PC-3 (cell line): ENCODE measurements at regions not wholly inside any gene's neighbourhood (a gene's known extent, or its start where the extent isn't known, plus 50 kb on each side); places are given as distances from the start of the nearest gene placed in this dataset.

ENCODE experiments used
- ATAC-seq: fragments of 200-7000 bp; cut with Tn5 transposase; 2 replicates; pipeline ENCODE4 v1.9.1; 2020; ENCODE audit warnings: mild to moderate bottlenecking, moderate library complexity
- BruUV-seq: library from RNA; stranded (reverse); fragments of 400-500 nt; replicated peaks from 2 replicates; lab custom pipeline; 2021; lab: Mats Ljungman, UMichigan
- CTCF ChIA-PET: fragments of 300-600 bp; sonication (Branson Sonifier 250); formaldehyde crosslinking; loops from one replicate; lab custom pipeline; 2022; ENCODE audit warnings: antibody characterized with exemption; lab: Charles Lee
- POLR2A ChIA-PET: fragments of 300-600 bp; sonication (Branson Sonifier 250); formaldehyde crosslinking; loops from one replicate; lab custom pipeline; 2022; ENCODE audit warnings: antibody characterized with exemption; ENCODE audit not compliant: unreplicated experiment; lab: Charles Lee
- DNase-seq: peaks from one replicate; pipeline ENCODE4 v3.0.0-alpha.2; 2015
- H2AFZ ChIP-seq: fragments of 300-600 bp; sonication (generic); 2 replicates; pipeline ENCODE4 v1.6.0; 2016; ENCODE audit warnings: antibody characterized with exemption, low read length
- H3F3A ChIP-seq: fragments of 300-600 bp; sonication (generic); one replicate; pipeline ENCODE4 v1.6.0; 2017; ENCODE audit warnings: antibody characterized with exemption, low read length, control low read depth, mild to moderate bottlenecking; ENCODE audit not compliant: unreplicated experiment
- H3K27ac ChIP-seq: fragments of 300-600 bp; sonication (generic); 2 replicates; pipeline ENCODE4 v1.5.1; 2016; ENCODE audit warnings: mild to moderate bottlenecking, low read length
- H3K27me3 ChIP-seq: fragments of 300-600 bp; sonication (generic); 2 replicates; pipeline ENCODE4 v1.6.1; 2016; ENCODE audit warnings: low read length, mixed read lengths
- H3K36me3 ChIP-seq: fragments of 300-600 bp; sonication (generic); 2 replicates; pipeline ENCODE4 v1.6.1; 2016; ENCODE audit warnings: low read depth, mixed run types, low read length, mixed read lengths
- H3K4me1 ChIP-seq: fragments of 300-600 bp; sonication (generic); 2 replicates; pipeline ENCODE4 v1.5.1; 2016; ENCODE audit warnings: low read length; ENCODE audit not compliant: insufficient read depth
- H3K4me2 ChIP-seq: fragments of 300-600 bp; sonication (generic); 2 replicates; pipeline ENCODE4 v1.6.0; 2016; ENCODE audit warnings: low read length
- H3K4me3 ChIP-seq: fragments of 300-600 bp; sonication (generic); 2 replicates; pipeline ENCODE4 v1.5.1; 2016; ENCODE audit warnings: mild to moderate bottlenecking, low read length, mixed read lengths
- H3K79me2 ChIP-seq: fragments of 300-600 bp; sonication (generic); 2 replicates; pipeline ENCODE4 v1.6.1; 2017; ENCODE audit warnings: low read length, mixed read lengths
- H3K9ac ChIP-seq: fragments of 300-600 bp; sonication (generic); 2 replicates; pipeline ENCODE4 v1.6.0; 2016; ENCODE audit warnings: mild to moderate bottlenecking, low read length
- H3K9me2 ChIP-seq: fragments of 300-600 bp; sonication (generic); replicated peaks from 2 replicates; pipeline ENCODE4 v1.6.1; 2016; ENCODE audit warnings: mixed run types, low read length, mixed read lengths
- H3K9me3 ChIP-seq: fragments of 300-600 bp; sonication (generic); 2 replicates; pipeline ENCODE4 v1.6.1; 2016; ENCODE audit warnings: low read length, mixed read lengths
- H4K20me1 ChIP-seq: fragments of 300-600 bp; sonication (generic); 2 replicates; pipeline ENCODE4 v1.6.1; 2016; ENCODE audit warnings: low read length, mixed read lengths
- CTCF ChIP-seq: fragments of 300-600 bp; sonication (generic); conservative IDR thresholded peaks from 2 replicates; pipeline ENCODE4 v1.5.1; 2017; ENCODE audit warnings: antibody characterized with exemption, low read depth, mild to moderate bottlenecking, low read length
- EZH2 ChIP-seq: fragments of 300-600 bp; sonication (generic); IDR thresholded peaks from one replicate; pipeline ENCODE4 v1.6.1; 2017; ENCODE audit warnings: antibody characterized with exemption, mild to moderate bottlenecking, low read length; ENCODE audit not compliant: unreplicated experiment
- EZH2phosphoT487 ChIP-seq: fragments of 300-600 bp; sonication (generic); IDR thresholded peaks from 2 replicates; pipeline ENCODE4 v1.6.1; 2018; ENCODE audit warnings: mild to moderate bottlenecking, antibody characterized with exemption, low read length, borderline replicate concordance
- intact Hi-C: fragments of 100-400 bp; cut with micrococcal nuclease; formaldehyde crosslinking; loops from 2 replicates; pipeline ENCODE4 v1.9.0; 2023

GRCh38 chr3:11724615-11725339, 81.1 kb upstream of the VGLL4 start:
- BruUV-seq, result no TSS peak
- no peak overlapping the region for H3K4me3 ChIP-seq
- H3K27ac ChIP-seq, result no peak overlapping the region
- no peak overlapping the region for H3K4me2 ChIP-seq
- ATAC-seq (no peak), DNase-seq (no peak)
- H3K9me2 ChIP-seq, result no peaks in the 10 kb centered on the region
- H3K27me3 ChIP-seq, result peaks cover 4% of the 10 kb centered on the region; the same call in 1 of the 2 replicates
- H3K36me3 ChIP-seq, result no peaks in the 10 kb centered on the region
- H3K4me1 ChIP-seq, result peaks cover 10% of the 10 kb centered on the region
- H3F3A ChIP-seq, result no peaks in the 10 kb centered on the region
- H3K79me2 ChIP-seq, result no peaks in the 10 kb centered on the region
- ChIA-PET POLR2A (no interaction called here), CTCF (interaction anchor here (0.6 kb wide), 1 partner anchor 50 kb away, joined by 3 read pairs; no protein-coding TSS in a partner anchor)
- intact Hi-C loops, result no loop called here
- H2AFZ ChIP-seq, result no peak overlapping the region
- no peak overlapping the region for H3K9ac ChIP-seq
- TF ChIP-seq CTCF, result no peak
- no peak for TF ChIP-seq EZH2phosphoT487
- TF ChIP-seq EZH2, result no peak
- H4K20me1 ChIP-seq, result no peaks in the 10 kb centered on the region
- H3K9me3 ChIP-seq, result no peaks in the 10 kb centered on the region

DNA sequence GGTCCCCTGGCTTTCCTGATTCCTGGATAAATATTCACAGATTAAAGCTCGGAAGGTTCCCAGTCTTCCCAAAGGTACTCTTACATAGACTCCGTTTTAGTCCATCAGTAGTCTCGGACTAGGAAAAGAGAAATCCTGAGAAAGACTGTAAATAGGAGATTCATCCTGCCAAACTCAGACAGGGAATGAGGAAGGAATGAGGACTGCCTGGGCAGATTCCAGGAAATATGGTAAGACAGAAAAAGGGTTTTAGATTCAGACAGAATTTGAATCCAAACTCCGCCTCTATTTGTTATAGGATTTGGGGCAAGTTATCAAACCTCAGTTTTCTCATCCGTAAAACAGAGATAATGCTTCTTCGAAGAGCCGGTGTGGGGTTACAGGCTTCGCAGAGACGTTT, 77.8 kb upstream of the VGLL4 start:
- H3K9ac ChIP-seq, result no peak overlapping the region
- no peaks in the 10 kb centered on the region for H3K36me3 ChIP-seq
- BruUV-seq, result no TSS peak
- peak overlapping the region; percentile 83 for H2AFZ ChIP-seq
- 0 out of 2 replicates have a peak, but pooled peaks cover 4% of the 10 kb centered on the region for H4K20me1 ChIP-seq
- peaks cover 4% of the 10 kb centered on the region; the same call in 1 of the 2 replicates for H3K27me3 ChIP-seq
- no peaks in the 10 kb centered on the region for H3F3A ChIP-seq
- ATAC-seq (no peak), DNase-seq (no peak)
- ChIA-PET CTCF (no interaction called here), POLR2A (no interaction called here)
- H3K27ac ChIP-seq, result no peak overlapping the region
- peaks cover 26% of the 10 kb centered on the region for H3K4me1 ChIP-seq
- H3K4me2 ChIP-seq, result peak overlapping the region; percentile 88
- no peak for TF ChIP-seq CTCF
- TF ChIP-seq EZH2, result no peak
- no peak for TF ChIP-seq EZH2phosphoT487
- peaks cover 27% of the 10 kb centered on the region for H3K79me2 ChIP-seq
- H3K4me3 ChIP-seq, result peak overlapping the region; percentile 75; the same call in 1 of the 2 replicates
- no peaks in the 10 kb centered on the region for H3K9me3 ChIP-seq
- H3K9me2 ChIP-seq, result no peaks in the 10 kb centered on the region
- intact Hi-C loops, result no loop called here

DNA sequence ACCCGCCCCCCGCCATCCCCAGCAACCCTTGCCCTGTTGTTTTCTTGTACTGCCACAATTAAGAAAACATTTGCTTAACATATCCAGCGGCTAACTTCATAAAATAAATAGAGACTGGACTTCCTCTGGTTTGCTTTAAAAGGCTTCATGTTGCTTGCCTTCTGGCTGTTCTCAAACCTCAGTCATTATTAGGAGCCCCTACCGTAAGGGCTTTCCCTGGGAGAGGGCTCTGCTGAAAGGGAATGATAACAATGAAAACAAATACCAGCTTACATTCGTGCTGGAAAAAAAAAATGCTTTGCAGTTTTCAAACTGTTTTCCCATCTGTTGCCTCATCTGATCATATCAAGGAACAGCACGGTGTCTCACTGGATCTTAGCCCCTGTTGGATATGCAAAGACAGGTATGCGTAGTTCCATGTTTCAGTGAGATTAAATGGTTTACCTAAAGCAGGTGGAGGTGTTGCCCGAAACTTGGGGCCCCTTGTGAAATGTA, 77.2 kb upstream of the VGLL4 start:
- Histone ChIP-seq H3K27ac (peak overlapping the region; percentile 8), H3K9me2 (no peaks in the 10 kb centered on the region), H3K27me3 (peaks cover 4% of the 10 kb centered on the region; the same call in 1 of the 2 replicates), H3F3A (no peaks in the 10 kb centered on the region), H3K4me1 (peaks cover 26% of the 10 kb centered on the region), H4K20me1 (0 out of 2 replicates have a peak, but pooled peaks cover 4% of the 10 kb centered on the region), H3K79me2 (peaks cover 31% of the 10 kb centered on the region), H3K4me3 (peak overlapping the region; percentile 75), H3K9ac (peak overlapping the region; percentile 33), H3K4me2 (peak overlapping the region; percentile 88), H3K9me3 (no peaks in the 10 kb centered on the region), H2AFZ (peak overlapping the region; percentile 83), H3K36me3 (no peaks in the 10 kb centered on the region)
- CTCF ChIA-PET, result no interaction called here
- ATAC-seq (no peak), DNase-seq (no peak)
- TSS peak; percentile 84 for BruUV-seq
- intact Hi-C loops, result no loop called here
- TF ChIP-seq EZH2 (no peak), CTCF (no peak), EZH2phosphoT487 (no peak)
- POLR2A ChIA-PET, result no interaction called here
